ENCODE measurements at regions not wholly inside any gene's neighbourhood (a gene's known extent, or its start where the extent isn't known, plus 50 kb on each side); places are given as distances from the start of the nearest gene placed in this dataset.

GRCh38 chr6:6738108-6738507 lies 149.6 kb downstream of the LY86 start:
- BruUV-seq (replicated peaks): no TSS peak
- H3K4me2 ChIP-seq (ENCODE audit: insufficient read depth, low read length): no peak overlapping the region; the same call in 1 of the 2 replicates
- no peak overlapping the region for H3K27ac ChIP-seq (ENCODE audit: extremely low read depth, low read depth, low read length)
- FAIRE-seq (no peak), ATAC-seq (no peak), DNase-seq (ENCODE audit: extremely low read depth in 1 of 4, low spot score in 3 of 4) (no peak)
- H4K20me1 ChIP-seq (replicated peaks; ENCODE audit: control insufficient read depth, insufficient read depth, low read length): no peaks in the 10 kb centered on the region
- intact Hi-C loops (cut with micrococcal nuclease): no loop called here
- H2AFZ ChIP-seq (ENCODE audit: low read depth, low read length): peak overlapping the region; percentile 98
- no peak overlapping the region for H3K4me3 ChIP-seq
- no peaks in the 10 kb centered on the region for H3K79me2 ChIP-seq (ENCODE audit: control insufficient read depth, insufficient read depth, low read length)
- H3K9me1 ChIP-seq (ENCODE audit: control insufficient read depth, insufficient read depth, low read length): no peaks in the 10 kb centered on the region
- peaks cover 21 to 22% of the 10 kb centered on the region in 2 experiments; a peak in 4 of 5 replicates for H3K4me1 ChIP-seq (replicated peaks in 1 of 2; ENCODE audit: control insufficient read depth in 2 of 2, insufficient read depth in 2 of 2, low read length in 2 of 2)
- in situ Hi-C loops (cut with MboI): no loop called here
- no peaks in the 10 kb centered on the region; a peak in 1 of 5 replicates for H3K27me3 ChIP-seq (ENCODE audit: control insufficient read depth in 2 of 2, insufficient read depth in 2 of 2, low read length in 2 of 2)
- ChIA-PET POLR2A (interaction anchor here (1.6 kb wide), 1 partner anchor 22 kb away, joined by 4 read pairs; no protein-coding TSS in a partner anchor), CTCF (ENCODE audit: low intra/inter-chr PET ratio) (no interaction called here)
- no peak overlapping the region for H3K9ac ChIP-seq (ENCODE audit: insufficient read depth in 1 of 2, low read depth in 2 of 2, low read length in 2 of 2)
- 97% methylated on average over 2 of the region's 2 CpGs for WGBS (ENCODE audit: insufficient coverage, low coverage, missing lambda C conversion rate)
- no peaks in the 10 kb centered on the region for H3K36me3 ChIP-seq (ENCODE audit: control insufficient read depth, insufficient read depth, low read length)
- no peaks in the 10 kb centered on the region for H3K9me3 ChIP-seq (replicated peaks; ENCODE audit: control insufficient read depth, insufficient read depth, low read depth, low read length)
- TF ChIP-seq SMC3 (conservative IDR thresholded peaks at IDR 0.05; ENCODE audit: insufficient read depth, low read depth, low read length): no peak
- TF ChIP-seq ZBED1 (IDR thresholded peaks at IDR 0.05): no peak
- TF ChIP-seq CBX1 (IDR thresholded peaks at IDR 0.05; ENCODE audit: low read depth): peak; percentile 33; the same call in 1 of the 2 replicates
- TF ChIP-seq CHD4 (IDR thresholded peaks at IDR 0.05; ENCODE audit: insufficient read depth, insufficient replicate concordance, low read depth, low read length, poor library complexity, severe bottlenecking): peak; percentile 70
- no peak for TF ChIP-seq ZNF449 (CRISPR knock-in tag; IDR thresholded peaks at IDR 0.05)
- peak in 1 of 2 experiments; percentile 14; a peak in 1 of 3 replicates for TF ChIP-seq CBX3 (IDR thresholded peaks at IDR 0.05; ENCODE audit: borderline replicate concordance in 1 of 2, low read length in 2 of 2)
- no peak for TF ChIP-seq E2F1 (CRISPR knock-in tag; IDR thresholded peaks at IDR 0.05)
- peak in 1 of 2 experiments; percentile 64; a peak in 1 of 4 replicates for TF ChIP-seq RCOR1 (IDR thresholded peaks at IDR 0.05; ENCODE audit: borderline replicate concordance in 1 of 2, low read depth in 2 of 2, low read length in 2 of 2)
- TF ChIP-seq KDM1A (IDR thresholded peaks at IDR 0.05): peak; percentile 73 to 90
- peak; percentile 96 for TF ChIP-seq BCOR (IDR thresholded peaks at IDR 0.05)
- TF ChIP-seq TOE1 (IDR thresholded peaks at IDR 0.05; ENCODE audit: borderline replicate concordance): no peak
- no peak for TF ChIP-seq TOE1 (CRISPR knock-in tag; IDR thresholded peaks at IDR 0.05; ENCODE audit: borderline replicate concordance, low read depth)
- TF ChIP-seq RBM25 (IDR thresholded peaks at IDR 0.05; ENCODE audit: low read depth, low read length, severe bottlenecking): peak; percentile 93
- peak; percentile 52; the same call in 1 of the 2 replicates for TF ChIP-seq HDAC2 (IDR thresholded peaks at IDR 0.05)

All from K562 (cell line).